Hematopoietic multipotent progenitor cell treated with erythropoietin and hydrocortisone succinate and interleukin-3 and kit ligand, for 17 days (in vitro differentiated cells): ENCODE measurements at regions not wholly inside any gene's neighbourhood (a gene's known extent, or its start where the extent isn't known, plus 50 kb on each side); places are given as distances from the start of the nearest gene placed in this dataset.

ENCODE experiments used
- DNase-seq: peaks from one replicate; pipeline ENCODE4 v3.0.0-alpha.2; 2015; ENCODE audit warnings: low spot score

- DNase-seq, result no peak
These were observed 322.6 kb upstream of the NECTIN3 start for GRCh38 chr3:110749006-110749405.

GRCh38 chr3:110750201-110750600 lies 321.4 kb upstream of the NECTIN3 start:
- DNase-seq, result no peak

- DNase-seq, result no peak
These were observed 319.3 kb upstream of the NECTIN3 start for GRCh38 chr3:110752307-110752706.

- no peak for DNase-seq
These were observed 318.1 kb upstream of the NECTIN3 start for GRCh38 chr3:110753516-110753915.

GRCh38 chr3:110754212-110754916 lies 317.3 kb upstream of the NECTIN3 start:
- no peak for DNase-seq

- DNase-seq, result no peak
These were observed 316.3 kb upstream of the NECTIN3 start for GRCh38 chr3:110755345-110755744.

GRCh38 chr3:110756705-110757104 lies 314.9 kb upstream of the NECTIN3 start:
- DNase-seq, result no peak

GRCh38 chr3:110758208-110758607 lies 313.4 kb upstream of the NECTIN3 start:
- no peak for DNase-seq

- DNase-seq, result no peak
These were observed 304.5 kb upstream of the NECTIN3 start for GRCh38 chr3:110767156-110767555.

- no peak for DNase-seq
These were observed 303.8 kb upstream of the NECTIN3 start for GRCh38 chr3:110767838-110768237.

GRCh38 chr3:110773413-110773954 lies 298.1 kb upstream of the NECTIN3 start:
- DNase-seq, result no peak

- DNase-seq, result no peak
These were observed 296.9 kb upstream of the NECTIN3 start for GRCh38 chr3:110774496-110775265.

GRCh38 chr3:110779581-110779980 lies 292.0 kb upstream of the NECTIN3 start:
- no peak for DNase-seq

GRCh38 chr3:110783541-110783940 lies 288.1 kb upstream of the NECTIN3 start:
- no peak for DNase-seq

- DNase-seq, result no peak
These were observed 282.8 kb upstream of the NECTIN3 start for GRCh38 chr3:110788794-110789193.

- DNase-seq, result no peak
These were observed 282.3 kb upstream of the NECTIN3 start for GRCh38 chr3:110789315-110789714.

- no peak for DNase-seq
These were observed 281.0 kb upstream of the NECTIN3 start for GRCh38 chr3:110790631-110791030.

- no peak for DNase-seq
These were observed 279.5 kb upstream of the NECTIN3 start for GRCh38 chr3:110791995-110792686.

- no peak for DNase-seq
These were observed 278.0 kb upstream of the NECTIN3 start for GRCh38 chr3:110793611-110794010.

GRCh38 chr3:110795163-110795562 lies 276.5 kb upstream of the NECTIN3 start:
- DNase-seq, result no peak

- DNase-seq, result no peak
These were observed 272.3 kb upstream of the NECTIN3 start for GRCh38 chr3:110799271-110799670.

- no peak for DNase-seq
These were observed 266.8 kb upstream of the NECTIN3 start for GRCh38 chr3:110804856-110805255.

- DNase-seq, result no peak
These were observed 264.7 kb upstream of the NECTIN3 start for GRCh38 chr3:110806924-110807323.
